ENCODE measurements at regions not wholly inside any gene's neighbourhood (a gene's known extent, or its start where the extent isn't known, plus 50 kb on each side); places are given as distances from the start of the nearest gene placed in this dataset.
A peak's percentile ranks its signal among the peaks of the same experiment; 100 is the strongest.
"Not testable (repeated sequence)": the region's sequence is repeated elsewhere in the genome, so short reads cannot be mapped to it uniquely, and the experiment has no call there.

DNA sequence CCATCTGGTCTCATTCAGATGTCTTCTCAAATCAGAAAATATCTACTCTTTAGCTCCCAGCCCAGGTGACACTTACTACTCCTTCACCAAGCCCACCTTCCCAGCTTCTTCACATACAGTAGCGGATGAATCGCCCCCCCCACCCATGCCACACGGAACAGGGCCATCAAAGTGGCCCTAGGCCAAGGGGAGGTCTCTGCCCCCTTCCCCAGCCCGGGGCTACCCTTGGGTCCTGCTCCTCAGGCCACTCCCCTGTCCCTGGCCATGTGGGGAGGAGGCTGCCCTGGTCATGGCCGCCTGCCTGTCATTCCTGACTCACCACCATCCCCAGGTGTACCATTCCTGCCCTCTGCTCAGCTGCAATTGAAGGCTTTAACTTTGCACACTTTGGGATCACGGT, 142.8 kb downstream of the NECTIN1 start:
- Histone ChIP-seq H3K27ac (no peak overlapping the region), H3K36me3 (no peaks in the 10 kb centered on the region), H3K9me3 (no peaks in the 10 kb centered on the region), H3K4me1 (ENCODE audit: control insufficient read depth in 1 of 2, insufficient read depth in 1 of 2, low read depth in 1 of 2, low read length in 1 of 2) (peaks cover 0 to 15% of the 10 kb centered on the region in 2 experiments), H3K27me3 (peaks cover 65% of the 10 kb centered on the region), H3K4me3 (ENCODE audit: low read depth in 1 of 2, low read length in 1 of 2) (no peak overlapping the region)
- TF ChIP-seq, protein P1, sequence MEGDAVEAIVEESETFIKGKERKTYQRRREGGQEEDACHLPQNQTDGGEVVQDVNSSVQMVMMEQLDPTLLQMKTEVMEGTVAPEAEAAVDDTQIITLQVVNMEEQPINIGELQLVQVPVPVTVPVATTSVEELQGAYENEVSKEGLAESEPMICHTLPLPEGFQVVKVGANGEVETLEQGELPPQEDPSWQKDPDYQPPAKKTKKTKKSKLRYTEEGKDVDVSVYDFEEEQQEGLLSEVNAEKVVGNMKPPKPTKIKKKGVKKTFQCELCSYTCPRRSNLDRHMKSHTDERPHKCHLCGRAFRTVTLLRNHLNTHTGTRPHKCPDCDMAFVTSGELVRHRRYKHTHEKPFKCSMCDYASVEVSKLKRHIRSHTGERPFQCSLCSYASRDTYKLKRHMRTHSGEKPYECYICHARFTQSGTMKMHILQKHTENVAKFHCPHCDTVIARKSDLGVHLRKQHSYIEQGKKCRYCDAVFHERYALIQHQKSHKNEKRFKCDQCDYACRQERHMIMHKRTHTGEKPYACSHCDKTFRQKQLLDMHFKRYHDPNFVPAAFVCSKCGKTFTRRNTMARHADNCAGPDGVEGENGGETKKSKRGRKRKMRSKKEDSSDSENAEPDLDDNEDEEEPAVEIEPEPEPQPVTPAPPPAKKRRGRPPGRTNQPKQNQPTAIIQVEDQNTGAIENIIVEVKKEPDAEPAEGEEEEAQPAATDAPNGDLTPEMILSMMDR (IDR thresholded peaks at IDR 0.05): no peak

DNA sequence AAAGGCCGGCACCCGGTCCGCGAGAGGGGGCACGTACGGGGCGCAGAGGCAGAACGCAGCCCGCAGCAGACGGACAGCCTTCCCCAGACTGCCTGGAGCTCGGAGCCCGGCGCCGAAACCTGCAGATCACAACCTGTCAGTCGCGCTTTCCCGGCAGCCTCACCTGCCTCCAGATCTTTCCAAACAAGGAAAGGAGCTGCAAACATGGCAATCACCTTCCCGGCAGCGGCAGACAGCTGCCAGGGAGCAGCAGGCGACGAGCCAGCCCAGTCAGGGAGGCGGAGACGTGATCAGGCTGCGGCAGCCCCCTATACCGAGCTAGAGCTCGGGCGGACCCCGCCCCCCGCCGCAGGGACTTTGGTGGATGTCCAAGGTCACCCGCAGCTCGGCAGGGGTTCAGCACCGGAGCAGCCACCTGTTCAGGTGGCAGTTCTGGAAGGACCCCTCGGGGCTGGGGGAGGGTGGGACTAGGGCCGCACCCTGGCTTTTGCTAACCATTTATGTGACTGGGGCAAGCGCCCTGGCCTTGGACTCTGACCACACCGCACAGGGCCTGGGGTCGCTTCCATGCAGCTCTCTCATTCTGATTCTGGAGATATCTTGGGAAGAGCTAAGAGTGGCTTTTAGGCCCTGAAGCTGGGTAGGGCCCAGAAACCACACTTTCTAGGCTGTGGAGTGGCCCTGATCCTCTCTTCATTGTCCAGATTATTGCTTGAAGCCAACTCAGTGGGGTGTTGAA, 143.8 kb downstream of the NECTIN1 start:
- Histone ChIP-seq H3K9me3 (no peaks in the 10 kb centered on the region), H3K36me3 (no peaks in the 10 kb centered on the region), H3K27me3 (peaks cover 65% of the 10 kb centered on the region), H3K4me3 (ENCODE audit: low read depth in 1 of 2, low read length in 1 of 2) (peak overlapping the region in 1 of 2 experiments; percentile 58), H3K4me1 (ENCODE audit: control insufficient read depth in 1 of 2, insufficient read depth in 1 of 2, low read depth in 1 of 2, low read length in 1 of 2) (peaks cover 0 to 15% of the 10 kb centered on the region in 2 experiments), H3K27ac (no peak overlapping the region)
- TF ChIP-seq, protein P1 (IDR thresholded peaks at IDR 0.05): no peak

DNA sequence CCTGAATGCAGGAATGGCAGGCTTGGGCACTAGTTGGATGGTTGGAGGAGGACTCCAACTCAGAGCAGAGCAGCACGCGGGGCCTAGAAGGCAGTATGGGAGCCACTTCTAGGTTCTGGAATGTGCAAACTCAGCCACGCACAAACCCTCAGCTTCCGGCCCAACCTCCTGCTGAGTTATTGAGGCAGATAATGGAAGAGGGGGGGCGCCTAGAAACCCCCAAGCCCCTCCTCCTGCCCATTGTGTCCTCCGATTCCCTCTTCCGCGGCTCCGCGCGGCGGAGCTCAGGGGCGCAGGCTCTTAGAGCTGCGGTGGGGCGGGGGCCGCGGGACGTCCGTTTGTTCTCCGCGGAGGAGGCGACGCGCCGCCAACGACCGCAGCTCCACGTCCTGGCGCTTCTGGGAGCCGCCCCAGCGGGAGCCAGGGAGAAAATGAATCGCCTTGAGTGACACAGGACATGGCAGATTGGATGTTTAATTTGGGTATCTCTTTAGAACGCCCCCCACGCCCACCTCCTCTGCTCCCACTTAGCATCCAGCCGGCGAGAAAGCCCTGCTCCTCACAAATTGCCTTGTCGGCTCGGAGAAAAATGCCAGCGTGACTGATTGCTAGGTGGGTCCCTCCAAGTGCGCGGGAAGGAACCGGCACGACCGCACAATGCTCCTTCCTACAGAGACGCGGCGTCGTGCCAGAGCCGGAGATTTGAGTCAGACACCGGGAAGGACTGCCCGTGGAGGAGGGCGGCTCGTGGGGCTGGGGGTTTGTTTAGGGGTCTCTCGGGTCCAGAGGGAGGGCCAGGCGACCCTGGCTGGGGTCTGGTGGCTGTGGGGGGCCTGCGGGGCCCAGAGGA, 144.6 kb downstream of the NECTIN1 start:
- Histone ChIP-seq H3K27ac (no peak overlapping the region), H3K4me3 (ENCODE audit: low read depth in 1 of 2, low read length in 1 of 2) (peak overlapping the region in 1 of 2 experiments; percentile 58), H3K4me1 (ENCODE audit: control insufficient read depth in 1 of 2, insufficient read depth in 1 of 2, low read depth in 1 of 2, low read length in 1 of 2) (peaks cover 0 to 15% of the 10 kb centered on the region in 2 experiments), H3K27me3 (peaks cover 65% of the 10 kb centered on the region), H3K36me3 (no peaks in the 10 kb centered on the region), H3K9me3 (no peaks in the 10 kb centered on the region)
- TF ChIP-seq, protein P1 (IDR thresholded peaks at IDR 0.05): no peak

DNA sequence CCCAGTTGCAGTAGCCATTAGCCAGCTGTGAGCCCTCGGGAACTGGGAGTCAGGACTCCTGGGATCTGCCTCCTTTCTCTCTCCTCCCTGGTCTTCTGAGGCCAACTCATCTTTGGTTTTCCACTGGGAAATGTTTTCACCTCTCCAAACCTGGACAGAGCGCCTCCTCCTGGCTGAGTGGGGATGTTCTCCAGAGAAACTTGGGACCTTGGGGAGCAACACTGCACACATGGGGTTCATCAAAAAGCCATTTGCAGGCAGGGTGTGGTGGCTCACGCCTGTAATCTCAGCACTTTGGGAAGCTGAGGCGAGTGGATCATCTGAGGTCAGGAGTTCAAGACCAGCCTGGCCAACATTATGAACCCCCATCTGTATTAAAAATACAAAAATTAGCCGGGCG, 145.4 kb downstream of the NECTIN1 start:
- Histone ChIP-seq H3K27ac (no peak overlapping the region), H3K9me3 (no peaks in the 10 kb centered on the region), H3K36me3 (no peaks in the 10 kb centered on the region), H3K4me1 (ENCODE audit: control insufficient read depth in 1 of 2, insufficient read depth in 1 of 2, low read depth in 1 of 2, low read length in 1 of 2) (peaks cover 0 to 15% of the 10 kb centered on the region in 2 experiments), H3K27me3 (peaks cover 65% of the 10 kb centered on the region), H3K4me3 (ENCODE audit: low read depth in 1 of 2, low read length in 1 of 2) (no peak overlapping the region)
- TF ChIP-seq, protein P1 (IDR thresholded peaks at IDR 0.05): no peak

DNA sequence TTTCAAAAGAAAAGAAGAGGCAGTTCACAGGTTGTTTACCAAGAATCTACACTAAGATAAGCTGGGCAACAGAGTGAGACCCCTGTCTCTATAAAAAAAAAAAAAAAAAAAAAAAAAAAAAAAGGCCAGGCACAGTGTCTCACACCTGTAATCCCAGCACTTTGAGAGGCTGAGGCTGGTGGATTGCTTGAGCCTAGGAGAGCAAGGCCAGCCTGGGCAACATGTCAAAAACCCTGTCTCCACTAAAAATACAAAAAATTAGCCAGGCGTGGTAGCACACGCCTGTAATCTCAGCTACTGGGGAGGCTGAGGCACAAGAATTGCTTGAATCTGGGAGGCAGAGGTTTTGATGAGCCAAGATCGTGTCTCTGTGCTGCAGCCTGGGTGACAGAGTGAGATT, 147.6 kb downstream of the NECTIN1 start:
- not testable (repeated sequence) for H3K9me3 ChIP-seq, H3K36me3 ChIP-seq
- H3K27me3 ChIP-seq: peaks cover 47% of the 10 kb centered on the region

DNA sequence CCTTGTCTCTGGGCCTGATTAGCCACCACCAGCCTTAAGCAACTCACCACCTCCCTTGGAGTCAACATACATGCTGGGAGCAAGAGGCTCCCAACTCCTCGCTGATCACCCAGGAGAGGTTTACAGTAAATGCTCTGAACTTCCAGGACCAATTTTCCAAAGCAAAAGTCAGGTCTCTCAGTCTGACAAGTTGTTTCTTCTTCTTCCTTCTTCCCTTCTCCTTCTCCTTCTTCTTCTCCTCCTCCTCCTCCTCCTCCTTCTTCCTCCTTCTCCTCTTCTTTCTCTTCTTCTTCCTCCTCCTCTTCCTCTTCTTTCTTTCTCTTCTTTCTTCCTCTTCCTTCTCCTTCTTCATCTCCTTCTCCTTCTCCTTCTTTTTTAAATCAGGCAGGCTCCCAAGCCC, 148.2 kb downstream of the NECTIN1 start:
- peaks cover 40% of the 10 kb centered on the region for H3K27me3 ChIP-seq
- no peak overlapping the region for H3K4me3 ChIP-seq (ENCODE audit: low read depth in 1 of 2, low read length in 1 of 2)

More for the DNA sequence above, 147.6 kb downstream of the NECTIN1 start:
- H3K4me3 ChIP-seq (ENCODE audit: low read depth in 1 of 2, low read length in 1 of 2); H3K27ac ChIP-seq: not testable (repeated sequence)
- peaks cover 0 to 15% of the 10 kb centered on the region in 2 experiments for H3K4me1 ChIP-seq (ENCODE audit: control insufficient read depth in 1 of 2, insufficient read depth in 1 of 2, low read depth in 1 of 2, low read length in 1 of 2)

More for the DNA sequence above, 148.2 kb downstream of the NECTIN1 start:
- peaks cover 0 to 15% of the 10 kb centered on the region in 2 experiments for H3K4me1 ChIP-seq (ENCODE audit: control insufficient read depth in 1 of 2, insufficient read depth in 1 of 2, low read depth in 1 of 2, low read length in 1 of 2)
- H3K9me3 ChIP-seq: no peaks in the 10 kb centered on the region
- TF ChIP-seq, protein P1 (IDR thresholded peaks at IDR 0.05): no peak
- no peak overlapping the region for H3K27ac ChIP-seq
- no peaks in the 10 kb centered on the region for H3K36me3 ChIP-seq

All from neutrophil (primary cell).